Astrocyte (in vitro differentiated cells and primary cell): ENCODE measurements at regions not wholly inside any gene's neighbourhood (a gene's known extent, or its start where the extent isn't known, plus 50 kb on each side); places are given as distances from the start of the nearest gene placed in this dataset.

Source experiments
- CTCF ChIP-seq: IDR thresholded peaks from 2 replicates; pipeline ENCODE4 v1.5.1; 2011; ENCODE audit warnings: low read depth, mild to moderate bottlenecking, inconsistent platforms, low read length, moderate library complexity; ENCODE audit not compliant: insufficient read depth
- EZH2 ChIP-seq: IDR thresholded peaks from 2 replicates; pipeline ENCODE4 v1.6.1; 2012; ENCODE audit warnings: mild to moderate bottlenecking, low read length, inconsistent platforms; ENCODE audit not compliant: insufficient read depth

- no peak for TF ChIP-seq CTCF
- TF ChIP-seq EZH2 = no peak
Measured at GRCh38 chr11:71366076-71366475, 82.1 kb downstream of the DHCR7 start.
